Vagina (tissue), 2 donors: ENCODE measurements at regions not wholly inside any gene's neighbourhood (a gene's known extent, or its start where the extent isn't known, plus 50 kb on each side); places are given as distances from the start of the nearest gene placed in this dataset.

Experiments
- CTCF ChIP-seq, 3 experiments: fragments of 450-650 bp in 2 of 3; fragments of 200-600 bp in 1 of 3; sonication (generic) in 1 of 3; IDR thresholded peaks; one replicate each; pipeline ENCODE4 v1.5.1; 2017 to 2019; ENCODE audit warnings: antibody characterized with exemption in 3 of 3, mild to moderate bottlenecking in 2 of 3, moderate library complexity in 2 of 3
- POLR2A ChIP-seq, 2 donors: fragments of 450-650 bp; IDR thresholded peaks; one replicate each; pipeline ENCODE4 v1.6.1; 2017; ENCODE audit warnings: antibody characterized with exemption in 2 of 2, mild to moderate bottlenecking in 2 of 2, moderate library complexity in 2 of 2
- POLR2AphosphoS5 ChIP-seq, 2 donors: sonication (generic); formaldehyde crosslinking; IDR thresholded peaks; one replicate each; pipeline ENCODE4 v1.9.0; 2017; ENCODE audit warnings: antibody characterized with exemption in 2 of 2, mild to moderate bottlenecking in 2 of 2, low read depth in 1 of 2; ENCODE audit not compliant: insufficient read depth in 1 of 2

GRCh38 chr5:21646469-21646868, 1206.7 kb downstream of the CDH12 start:
- no peak for TF ChIP-seq CTCF (IDR thresholded peaks at IDR 0.05)
- no peak for TF ChIP-seq POLR2A (IDR thresholded peaks at IDR 0.05)
- no peak for TF ChIP-seq POLR2AphosphoS5 (IDR thresholded peaks at IDR 0.05; ENCODE audit: insufficient read depth in 1 of 2, low read depth in 1 of 2)
